Suprapubic skin (tissue), 4 donors: ENCODE measurements at regions not wholly inside any gene's neighbourhood (a gene's known extent, or its start where the extent isn't known, plus 50 kb on each side); places are given as distances from the start of the nearest gene placed in this dataset.
A peak's percentile ranks its signal among the peaks of the same experiment; 100 is the strongest.

ENCODE experiments used
- DNase-seq, 2 donors: peaks; one replicate each; pipeline ENCODE4 v3.0.0-alpha.2; 2019; ENCODE audit warnings: low spot score in 2 of 2
- H3K27ac ChIP-seq: fragments of 200-600 bp; sonication (generic); one replicate; pipeline ENCODE4 v1.5.1; 2019
- H3K27me3 ChIP-seq: fragments of 200-600 bp; sonication (generic); one replicate; pipeline ENCODE4 v1.5.1; 2019
- H3K36me3 ChIP-seq: fragments of 200-600 bp; sonication (generic); one replicate; pipeline ENCODE4 v1.5.1; 2019
- H3K4me1 ChIP-seq: fragments of 200-600 bp; sonication (generic); one replicate; pipeline ENCODE4 v1.5.1; 2019
- H3K4me3 ChIP-seq: fragments of 200-600 bp; sonication (generic); one replicate; pipeline ENCODE4 v1.5.1; 2019; ENCODE audit warnings: mild to moderate bottlenecking
- H3K9me3 ChIP-seq: fragments of 200-600 bp; sonication (generic); one replicate; pipeline ENCODE4 v1.5.1; 2019
- CTCF ChIP-seq, 2 donors: fragments of 200-600 bp in 1 of 2; fragments of 450-650 bp in 1 of 2; sonication (generic) in 1 of 2; IDR thresholded peaks; one replicate each; pipeline ENCODE4 v1.5.1; 2016 to 2019; ENCODE audit warnings: antibody characterized with exemption in 2 of 2, mild to moderate bottlenecking in 1 of 2, moderate library complexity in 1 of 2
- EP300 ChIP-seq: sonication (generic); formaldehyde crosslinking; IDR thresholded peaks from one replicate; pipeline ENCODE4 v1.6.1; 2017; ENCODE audit warnings: antibody characterized with exemption
- POLR2A ChIP-seq, 2 donors: fragments of 450-650 bp; IDR thresholded peaks; one replicate each; pipeline ENCODE4 v1.6.1; 2017; ENCODE audit warnings: antibody characterized with exemption in 2 of 2, mild to moderate bottlenecking in 2 of 2, moderate library complexity in 2 of 2
- POLR2AphosphoS5 ChIP-seq, 3 donors: sonication (generic); formaldehyde crosslinking; IDR thresholded peaks; one replicate each; pipeline ENCODE4 v1.6.1; 2017; ENCODE audit warnings: antibody characterized with exemption in 3 of 3
- WGBS: methylation state at CpG from one replicate; pipeline ENCODE4 v1.1.5; 2018; 5-methylcytosine and 5-hydroxymethylcytosine counted together

GRCh38 chr2:133766164-133766832 lies 198.0 kb upstream of the NCKAP5 start:
- DNase-seq: no peak
- H3K27me3 ChIP-seq: no peaks in the 10 kb centered on the region
- H3K9me3 ChIP-seq: no peaks in the 10 kb centered on the region
- H3K27ac ChIP-seq: no peak overlapping the region
- no peak overlapping the region for H3K4me3 ChIP-seq
- H3K36me3 ChIP-seq: no peaks in the 10 kb centered on the region
- TF ChIP-seq EP300 (no peak), CTCF (IDR thresholded peaks at IDR 0.05) (no peak)
- H3K4me1 ChIP-seq: peaks cover 20% of the 10 kb centered on the region

GRCh38 chr2:133768256-133768655 lies 200.0 kb upstream of the NCKAP5 start:
- Histone ChIP-seq H3K9me3 (no peaks in the 10 kb centered on the region), H3K4me1 (peaks cover 20% of the 10 kb centered on the region), H3K27me3 (no peaks in the 10 kb centered on the region), H3K36me3 (no peaks in the 10 kb centered on the region), H3K27ac (peak overlapping the region; percentile 50), H3K4me3 (no peak overlapping the region)
- TF ChIP-seq EP300 (no peak), POLR2A (IDR thresholded peaks at IDR 0.05) (no peak), POLR2AphosphoS5 (IDR thresholded peaks at IDR 0.05) (no peak), CTCF (IDR thresholded peaks at IDR 0.05) (no peak)
- 63% methylated on average over 2 of the region's 2 CpGs for WGBS
- no peak for DNase-seq

GRCh38 chr2:133768658-133769435 lies 200.6 kb upstream of the NCKAP5 start:
- Histone ChIP-seq H3K27ac (peak overlapping the region; percentile 50), H3K4me3 (no peak overlapping the region), H3K27me3 (no peaks in the 10 kb centered on the region), H3K36me3 (no peaks in the 10 kb centered on the region), H3K4me1 (peaks cover 23% of the 10 kb centered on the region), H3K9me3 (no peaks in the 10 kb centered on the region)
- DNase-seq: no peak
- TF ChIP-seq POLR2A (IDR thresholded peaks at IDR 0.05) (no peak), CTCF (IDR thresholded peaks at IDR 0.05) (no peak), POLR2AphosphoS5 (IDR thresholded peaks at IDR 0.05) (no peak), EP300 (no peak)
- WGBS: 56% methylated on average over 6 of the region's 6 CpGs

- no peak for TF ChIP-seq POLR2A (IDR thresholded peaks at IDR 0.05)
- TF ChIP-seq EP300: no peak
- no peak for TF ChIP-seq POLR2AphosphoS5 (IDR thresholded peaks at IDR 0.05)
- no peak for TF ChIP-seq CTCF (IDR thresholded peaks at IDR 0.05)
- H3K36me3 ChIP-seq: no peaks in the 10 kb centered on the region
- no peaks in the 10 kb centered on the region for H3K9me3 ChIP-seq
- 22% methylated on average over 2 of the region's 2 CpGs for WGBS
- peaks cover 20% of the 10 kb centered on the region for H3K4me1 ChIP-seq
- H3K4me3 ChIP-seq: no peak overlapping the region
- no peaks in the 10 kb centered on the region for H3K27me3 ChIP-seq
- peak overlapping the region; percentile 57 for H3K27ac ChIP-seq
- no peak for DNase-seq
Observed at GRCh38 chr2:133773854-133774653, 205.8 kb upstream of the NCKAP5 start.

GRCh38 chr2:133774654-133775015 lies 206.4 kb upstream of the NCKAP5 start:
- Histone ChIP-seq H3K27ac (peak overlapping the region; percentile 57), H3K27me3 (no peaks in the 10 kb centered on the region), H3K36me3 (no peaks in the 10 kb centered on the region), H3K4me3 (no peak overlapping the region), H3K4me1 (peaks cover 18% of the 10 kb centered on the region), H3K9me3 (no peaks in the 10 kb centered on the region)
- TF ChIP-seq CTCF (IDR thresholded peaks at IDR 0.05) (no peak), POLR2AphosphoS5 (IDR thresholded peaks at IDR 0.05) (no peak), EP300 (no peak), POLR2A (IDR thresholded peaks at IDR 0.05) (no peak)
- WGBS: 28% methylated on average over 5 of the region's 5 CpGs
- no peak for DNase-seq
